ENCODE measurements at regions not wholly inside any gene's neighbourhood (a gene's known extent, or its start where the extent isn't known, plus 50 kb on each side); places are given as distances from the start of the nearest gene placed in this dataset.

GRCh38 chr6:1024587-1024986 is 287.3 kb upstream of the FOXQ1 start (continued):
- TF ChIP-seq, protein P1, sequence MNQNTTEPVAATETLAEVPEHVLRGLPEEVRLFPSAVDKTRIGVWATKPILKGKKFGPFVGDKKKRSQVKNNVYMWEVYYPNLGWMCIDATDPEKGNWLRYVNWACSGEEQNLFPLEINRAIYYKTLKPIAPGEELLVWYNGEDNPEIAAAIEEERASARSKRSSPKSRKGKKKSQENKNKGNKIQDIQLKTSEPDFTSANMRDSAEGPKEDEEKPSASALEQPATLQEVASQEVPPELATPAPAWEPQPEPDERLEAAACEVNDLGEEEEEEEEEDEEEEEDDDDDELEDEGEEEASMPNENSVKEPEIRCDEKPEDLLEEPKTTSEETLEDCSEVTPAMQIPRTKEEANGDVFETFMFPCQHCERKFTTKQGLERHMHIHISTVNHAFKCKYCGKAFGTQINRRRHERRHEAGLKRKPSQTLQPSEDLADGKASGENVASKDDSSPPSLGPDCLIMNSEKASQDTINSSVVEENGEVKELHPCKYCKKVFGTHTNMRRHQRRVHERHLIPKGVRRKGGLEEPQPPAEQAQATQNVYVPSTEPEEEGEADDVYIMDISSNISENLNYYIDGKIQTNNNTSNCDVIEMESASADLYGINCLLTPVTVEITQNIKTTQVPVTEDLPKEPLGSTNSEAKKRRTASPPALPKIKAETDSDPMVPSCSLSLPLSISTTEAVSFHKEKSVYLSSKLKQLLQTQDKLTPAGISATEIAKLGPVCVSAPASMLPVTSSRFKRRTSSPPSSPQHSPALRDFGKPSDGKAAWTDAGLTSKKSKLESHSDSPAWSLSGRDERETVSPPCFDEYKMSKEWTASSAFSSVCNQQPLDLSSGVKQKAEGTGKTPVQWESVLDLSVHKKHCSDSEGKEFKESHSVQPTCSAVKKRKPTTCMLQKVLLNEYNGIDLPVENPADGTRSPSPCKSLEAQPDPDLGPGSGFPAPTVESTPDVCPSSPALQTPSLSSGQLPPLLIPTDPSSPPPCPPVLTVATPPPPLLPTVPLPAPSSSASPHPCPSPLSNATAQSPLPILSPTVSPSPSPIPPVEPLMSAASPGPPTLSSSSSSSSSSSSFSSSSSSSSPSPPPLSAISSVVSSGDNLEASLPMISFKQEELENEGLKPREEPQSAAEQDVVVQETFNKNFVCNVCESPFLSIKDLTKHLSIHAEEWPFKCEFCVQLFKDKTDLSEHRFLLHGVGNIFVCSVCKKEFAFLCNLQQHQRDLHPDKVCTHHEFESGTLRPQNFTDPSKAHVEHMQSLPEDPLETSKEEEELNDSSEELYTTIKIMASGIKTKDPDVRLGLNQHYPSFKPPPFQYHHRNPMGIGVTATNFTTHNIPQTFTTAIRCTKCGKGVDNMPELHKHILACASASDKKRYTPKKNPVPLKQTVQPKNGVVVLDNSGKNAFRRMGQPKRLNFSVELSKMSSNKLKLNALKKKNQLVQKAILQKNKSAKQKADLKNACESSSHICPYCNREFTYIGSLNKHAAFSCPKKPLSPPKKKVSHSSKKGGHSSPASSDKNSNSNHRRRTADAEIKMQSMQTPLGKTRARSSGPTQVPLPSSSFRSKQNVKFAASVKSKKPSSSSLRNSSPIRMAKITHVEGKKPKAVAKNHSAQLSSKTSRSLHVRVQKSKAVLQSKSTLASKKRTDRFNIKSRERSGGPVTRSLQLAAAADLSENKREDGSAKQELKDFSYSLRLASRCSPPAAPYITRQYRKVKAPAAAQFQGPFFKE (tag by site-specific recombination; IDR thresholded peaks at IDR 0.05; ENCODE audit: borderline replicate concordance) = no peak
- TF ChIP-seq ZBTB17 (tag by site-specific recombination; IDR thresholded peaks at IDR 0.05) (peak; percentile 55; the same call in 1 of the 2 replicates), SP7 (tag by site-specific recombination; IDR thresholded peaks at IDR 0.05) (peak; percentile 90), ZNF302 (tag by site-specific recombination; IDR thresholded peaks at IDR 0.05; ENCODE audit: low read depth) (peak; percentile 49; the same call in 1 of the 2 replicates)
- TF ChIP-seq, protein P2, sequence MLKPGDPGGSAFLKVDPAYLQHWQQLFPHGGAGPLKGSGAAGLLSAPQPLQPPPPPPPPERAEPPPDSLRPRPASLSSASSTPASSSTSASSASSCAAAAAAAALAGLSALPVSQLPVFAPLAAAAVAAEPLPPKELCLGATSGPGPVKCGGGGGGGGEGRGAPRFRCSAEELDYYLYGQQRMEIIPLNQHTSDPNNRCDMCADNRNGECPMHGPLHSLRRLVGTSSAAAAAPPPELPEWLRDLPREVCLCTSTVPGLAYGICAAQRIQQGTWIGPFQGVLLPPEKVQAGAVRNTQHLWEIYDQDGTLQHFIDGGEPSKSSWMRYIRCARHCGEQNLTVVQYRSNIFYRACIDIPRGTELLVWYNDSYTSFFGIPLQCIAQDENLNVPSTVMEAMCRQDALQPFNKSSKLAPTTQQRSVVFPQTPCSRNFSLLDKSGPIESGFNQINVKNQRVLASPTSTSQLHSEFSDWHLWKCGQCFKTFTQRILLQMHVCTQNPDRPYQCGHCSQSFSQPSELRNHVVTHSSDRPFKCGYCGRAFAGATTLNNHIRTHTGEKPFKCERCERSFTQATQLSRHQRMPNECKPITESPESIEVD (tag by site-specific recombination; IDR thresholded peaks at IDR 0.05) = peak; percentile 95

- no peaks in the 10 kb centered on the region for H3K36me3 ChIP-seq (ENCODE audit: control insufficient read depth in 2 of 2, insufficient read depth in 1 of 2, low read length in 2 of 2)
- CTCF ChIA-PET = interaction anchor here (0.6 kb wide), 1 partner anchor 342 kb away, joined by 4 read pairs; no protein-coding TSS in a partner anchor
- H3K9me3 ChIP-seq (ENCODE audit: control insufficient read depth, insufficient read depth, low read depth, low read length) = no peaks in the 10 kb centered on the region
- no peak overlapping the region for H3K4me3 ChIP-seq (ENCODE audit: low read depth, low read length)
- POLR2A ChIA-PET = no interaction called here
- H3K27ac ChIP-seq (ENCODE audit: extremely low read depth, low read depth, low read length) = peak overlapping the region; percentile 52; the same call in 1 of the 2 replicates
- H3K4me1 ChIP-seq (ENCODE audit: control insufficient read depth, insufficient read depth, low read length) = peaks cover 19% of the 10 kb centered on the region
- TF ChIP-seq EGR2 (tag by site-specific recombination; IDR thresholded peaks at IDR 0.05; ENCODE audit: low read depth) = no peak
- TF ChIP-seq KLF7 (tag by site-specific recombination; IDR thresholded peaks at IDR 0.05; ENCODE audit: borderline replicate concordance) = no peak
- TF ChIP-seq ZNF404 (tag by site-specific recombination; IDR thresholded peaks at IDR 0.05) = no peak
- no peak for TF ChIP-seq ZNF473 (tag by site-specific recombination; IDR thresholded peaks at IDR 0.05)
- TF ChIP-seq ZNF677 (tag by site-specific recombination; IDR thresholded peaks at IDR 0.05) = no peak
- TF ChIP-seq ZNF341 (tag by site-specific recombination; IDR thresholded peaks at IDR 0.05; ENCODE audit: low read depth) = no peak
- no peak for TF ChIP-seq SCRT1 (tag by site-specific recombination; IDR thresholded peaks at IDR 0.05; ENCODE audit: borderline replicate concordance)
- no peak for TF ChIP-seq TSHZ1 (tag by site-specific recombination; IDR thresholded peaks at IDR 0.05; ENCODE audit: borderline replicate concordance)
- no peak for TF ChIP-seq ZNF280C (tag by site-specific recombination; IDR thresholded peaks at IDR 0.05)
- TF ChIP-seq, protein P3, sequence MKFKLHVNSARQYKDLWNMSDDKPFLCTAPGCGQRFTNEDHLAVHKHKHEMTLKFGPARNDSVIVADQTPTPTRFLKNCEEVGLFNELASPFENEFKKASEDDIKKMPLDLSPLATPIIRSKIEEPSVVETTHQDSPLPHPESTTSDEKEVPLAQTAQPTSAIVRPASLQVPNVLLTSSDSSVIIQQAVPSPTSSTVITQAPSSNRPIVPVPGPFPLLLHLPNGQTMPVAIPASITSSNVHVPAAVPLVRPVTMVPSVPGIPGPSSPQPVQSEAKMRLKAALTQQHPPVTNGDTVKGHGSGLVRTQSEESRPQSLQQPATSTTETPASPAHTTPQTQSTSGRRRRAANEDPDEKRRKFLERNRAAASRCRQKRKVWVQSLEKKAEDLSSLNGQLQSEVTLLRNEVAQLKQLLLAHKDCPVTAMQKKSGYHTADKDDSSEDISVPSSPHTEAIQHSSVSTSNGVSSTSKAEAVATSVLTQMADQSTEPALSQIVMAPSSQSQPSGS (tag by site-specific recombination; IDR thresholded peaks at IDR 0.05; ENCODE audit: low read depth) = no peak
- no peak for TF ChIP-seq ZNF366 (tag by site-specific recombination; conservative IDR thresholded peaks at IDR 0.05)
- TF ChIP-seq, protein P4, sequence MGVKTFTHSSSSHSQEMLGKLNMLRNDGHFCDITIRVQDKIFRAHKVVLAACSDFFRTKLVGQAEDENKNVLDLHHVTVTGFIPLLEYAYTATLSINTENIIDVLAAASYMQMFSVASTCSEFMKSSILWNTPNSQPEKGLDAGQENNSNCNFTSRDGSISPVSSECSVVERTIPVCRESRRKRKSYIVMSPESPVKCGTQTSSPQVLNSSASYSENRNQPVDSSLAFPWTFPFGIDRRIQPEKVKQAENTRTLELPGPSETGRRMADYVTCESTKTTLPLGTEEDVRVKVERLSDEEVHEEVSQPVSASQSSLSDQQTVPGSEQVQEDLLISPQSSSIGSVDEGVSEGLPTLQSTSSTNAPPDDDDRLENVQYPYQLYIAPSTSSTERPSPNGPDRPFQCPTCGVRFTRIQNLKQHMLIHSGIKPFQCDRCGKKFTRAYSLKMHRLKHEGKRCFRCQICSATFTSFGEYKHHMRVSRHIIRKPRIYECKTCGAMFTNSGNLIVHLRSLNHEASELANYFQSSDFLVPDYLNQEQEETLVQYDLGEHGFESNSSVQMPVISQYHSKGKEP (tag by site-specific recombination; IDR thresholded peaks at IDR 0.05) = no peak
- TF ChIP-seq ZNF623 (tag by site-specific recombination; IDR thresholded peaks at IDR 0.05) = no peak
These were observed 287.7 kb upstream of the FOXQ1 start for GRCh38 chr6:1024161-1024560.
